NCI-H460 (cell line): ENCODE measurements at regions not wholly inside any gene's neighbourhood (a gene's known extent, or its start where the extent isn't known, plus 50 kb on each side); places are given as distances from the start of the nearest gene placed in this dataset.
"Not testable (repeated sequence)": the region's sequence is repeated elsewhere in the genome, so short reads cannot be mapped to it uniquely, and the experiment has no call there.

ENCODE experiments used
- DNase-seq: peaks from one replicate; pipeline ENCODE4 v3.0.0-alpha.2; 2016; ENCODE audit warnings: low read depth; ENCODE audit errors: extremely low read depth

GRCh38 chr3:192013110-192013509 lies 552.1 kb downstream of the PYDC2 start:
- no peak for DNase-seq

- no peak for DNase-seq
These were observed 561.4 kb downstream of the PYDC2 start for GRCh38 chr3:192022412-192022811.

- no peak for DNase-seq
These were observed 563.8 kb downstream of the PYDC2 start for GRCh38 chr3:192024751-192025150.

- no peak for DNase-seq
These were observed 565.7 kb downstream of the PYDC2 start for GRCh38 chr3:192026661-192027060.

GRCh38 chr3:192031941-192032340 lies 571.0 kb downstream of the PYDC2 start:
- no peak for DNase-seq

GRCh38 chr3:192033246-192033645 lies 572.3 kb downstream of the PYDC2 start:
- DNase-seq, result no peak

- no peak for DNase-seq
These were observed 577.8 kb downstream of the PYDC2 start for GRCh38 chr3:192038726-192039125.

GRCh38 chr3:192039593-192039992 lies 578.6 kb downstream of the PYDC2 start:
- DNase-seq, result no peak

- no peak for DNase-seq
These were observed 579.5 kb downstream of the PYDC2 start for GRCh38 chr3:192040282-192041043.

GRCh38 chr3:192042116-192042515 lies 581.2 kb downstream of the PYDC2 start:
- DNase-seq, result no peak

- DNase-seq, result no peak
These were observed 593.9 kb downstream of the PYDC2 start for GRCh38 chr3:192054881-192055280.

- no peak for DNase-seq
These were observed 595.0 kb downstream of the PYDC2 start for GRCh38 chr3:192055946-192056345.

- DNase-seq, result no peak
These were observed 596.3 kb downstream of the PYDC2 start for GRCh38 chr3:192057261-192057660.

GRCh38 chr3:192060160-192060781 lies 599.3 kb downstream of the PYDC2 start:
- no peak for DNase-seq

GRCh38 chr3:192061426-192061825 lies 600.5 kb downstream of the PYDC2 start:
- DNase-seq, result no peak

GRCh38 chr3:192062186-192062585 lies 601.2 kb downstream of the PYDC2 start:
- DNase-seq, result no peak

- DNase-seq, result no peak
These were observed 602.6 kb downstream of the PYDC2 start for GRCh38 chr3:192063570-192063969.

GRCh38 chr3:192064959-192065358 lies 604.0 kb downstream of the PYDC2 start:
- no peak for DNase-seq

- DNase-seq, result not testable (repeated sequence)
These were observed 605.3 kb downstream of the PYDC2 start for GRCh38 chr3:192066253-192066652.

- no peak for DNase-seq
These were observed 607.7 kb downstream of the PYDC2 start for GRCh38 chr3:192068464-192069254.

GRCh38 chr3:192077795-192078497 lies 617.0 kb downstream of the PYDC2 start:
- no peak for DNase-seq
